ENCODE measurements at regions not wholly inside any gene's neighbourhood (a gene's known extent, or its start where the extent isn't known, plus 50 kb on each side); places are given as distances from the start of the nearest gene placed in this dataset.
A peak's percentile ranks its signal among the peaks of the same experiment; 100 is the strongest.

DNA sequence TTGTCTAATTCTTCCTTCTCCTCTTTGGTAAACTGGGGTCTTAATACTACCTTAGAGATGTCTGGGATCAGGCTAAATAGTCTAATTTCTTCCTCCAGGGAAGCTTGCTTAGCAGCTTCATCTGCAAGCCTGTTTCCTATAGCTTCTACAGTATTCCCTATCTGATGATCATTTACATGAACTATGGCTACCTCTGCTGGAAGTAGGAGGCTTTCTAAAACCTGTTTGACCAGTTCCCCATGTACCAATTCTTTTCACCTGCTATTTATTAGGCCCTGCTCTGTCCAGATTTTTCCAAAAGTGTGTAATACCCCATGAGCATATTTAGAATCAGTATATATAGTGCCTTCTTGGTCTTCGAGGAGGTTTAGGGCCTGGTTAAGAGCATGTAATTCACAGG is 619.8 kb downstream of the HINT1 start:
- Histone ChIP-seq H3K4me1 (ENCODE audit: control insufficient read depth, insufficient read depth, low read length) (no peaks in the 10 kb centered on the region), H3K4me3 (no peak overlapping the region), H3K79me2 (ENCODE audit: control insufficient read depth, insufficient read depth, low read length) (no peaks in the 10 kb centered on the region), H3K9ac (ENCODE audit: control insufficient read depth, insufficient read depth, low read length) (no peak overlapping the region), H2AFZ (ENCODE audit: control insufficient read depth, low read depth, low read length) (no peak overlapping the region), H3K9me3 (replicated peaks; ENCODE audit: control insufficient read depth, insufficient read depth, low read length) (no peaks in the 10 kb centered on the region; the same call in 2 of the 3 replicates), H4K20me1 (ENCODE audit: control insufficient read depth, insufficient read depth) (no peaks in the 10 kb centered on the region), H3K4me2 (ENCODE audit: control insufficient read depth, insufficient read depth) (no peak overlapping the region), H3K36me3 (ENCODE audit: control insufficient read depth in 2 of 2, insufficient read depth in 2 of 2, low read length in 1 of 2) (no peaks in the 10 kb centered on the region), H3K27ac (ENCODE audit: control insufficient read depth, insufficient read depth) (no peak overlapping the region), H3K27me3 (replicated peaks in 1 of 2; ENCODE audit: control insufficient read depth in 2 of 2, insufficient read depth in 2 of 2, low read length in 1 of 2) (no peaks in the 10 kb centered on the region)
- ChIA-PET RAD21 (ENCODE audit: unreplicated experiment) (no interaction called here), CTCF (no interaction called here), POLR2A (no interaction called here), SMC1A (ENCODE audit: uncharacterized antibody, unreplicated experiment) (no interaction called here)
- no peak for ATAC-seq
- TF ChIP-seq, protein P1, sequence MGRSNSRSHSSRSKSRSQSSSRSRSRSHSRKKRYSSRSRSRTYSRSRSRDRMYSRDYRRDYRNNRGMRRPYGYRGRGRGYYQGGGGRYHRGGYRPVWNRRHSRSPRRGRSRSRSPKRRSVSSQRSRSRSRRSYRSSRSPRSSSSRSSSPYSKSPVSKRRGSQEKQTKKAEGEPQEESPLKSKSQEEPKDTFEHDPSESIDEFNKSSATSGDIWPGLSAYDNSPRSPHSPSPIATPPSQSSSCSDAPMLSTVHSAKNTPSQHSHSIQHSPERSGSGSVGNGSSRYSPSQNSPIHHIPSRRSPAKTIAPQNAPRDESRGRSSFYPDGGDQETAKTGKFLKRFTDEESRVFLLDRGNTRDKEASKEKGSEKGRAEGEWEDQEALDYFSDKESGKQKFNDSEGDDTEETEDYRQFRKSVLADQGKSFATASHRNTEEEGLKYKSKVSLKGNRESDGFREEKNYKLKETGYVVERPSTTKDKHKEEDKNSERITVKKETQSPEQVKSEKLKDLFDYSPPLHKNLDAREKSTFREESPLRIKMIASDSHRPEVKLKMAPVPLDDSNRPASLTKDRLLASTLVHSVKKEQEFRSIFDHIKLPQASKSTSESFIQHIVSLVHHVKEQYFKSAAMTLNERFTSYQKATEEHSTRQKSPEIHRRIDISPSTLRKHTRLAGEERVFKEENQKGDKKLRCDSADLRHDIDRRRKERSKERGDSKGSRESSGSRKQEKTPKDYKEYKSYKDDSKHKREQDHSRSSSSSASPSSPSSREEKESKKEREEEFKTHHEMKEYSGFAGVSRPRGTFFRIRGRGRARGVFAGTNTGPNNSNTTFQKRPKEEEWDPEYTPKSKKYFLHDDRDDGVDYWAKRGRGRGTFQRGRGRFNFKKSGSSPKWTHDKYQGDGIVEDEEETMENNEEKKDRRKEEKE (IDR thresholded peaks at IDR 0.05), result no peak
- TF ChIP-seq NRF1 (conservative IDR thresholded peaks at IDR 0.05; ENCODE audit: low read depth, low read length), result no peak
- TF ChIP-seq FOXM1 (IDR thresholded peaks at IDR 0.05; ENCODE audit: low read depth, low read length), result no peak
- no peak for TF ChIP-seq SP1 (IDR thresholded peaks at IDR 0.05; ENCODE audit: low read depth, low read length)
- peak; percentile 41 for FAIRE-seq
- no peak for DNase-seq (ENCODE audit: low read depth, low spot score)
- intact Hi-C loops (cut with micrococcal nuclease; ENCODE audit: unreplicated experiment), result no loop called here
- WGBS (ENCODE audit: insufficient coverage, insufficient replicate concordance, low lambda C conversion rate, missing lambda C conversion rate), result 0% methylated on average over 1 of the region's 1 CpG
- in situ Hi-C loops (cut with MboI), result no loop called here
- BruUV-seq (replicated peaks), result no TSS peak

DNA sequence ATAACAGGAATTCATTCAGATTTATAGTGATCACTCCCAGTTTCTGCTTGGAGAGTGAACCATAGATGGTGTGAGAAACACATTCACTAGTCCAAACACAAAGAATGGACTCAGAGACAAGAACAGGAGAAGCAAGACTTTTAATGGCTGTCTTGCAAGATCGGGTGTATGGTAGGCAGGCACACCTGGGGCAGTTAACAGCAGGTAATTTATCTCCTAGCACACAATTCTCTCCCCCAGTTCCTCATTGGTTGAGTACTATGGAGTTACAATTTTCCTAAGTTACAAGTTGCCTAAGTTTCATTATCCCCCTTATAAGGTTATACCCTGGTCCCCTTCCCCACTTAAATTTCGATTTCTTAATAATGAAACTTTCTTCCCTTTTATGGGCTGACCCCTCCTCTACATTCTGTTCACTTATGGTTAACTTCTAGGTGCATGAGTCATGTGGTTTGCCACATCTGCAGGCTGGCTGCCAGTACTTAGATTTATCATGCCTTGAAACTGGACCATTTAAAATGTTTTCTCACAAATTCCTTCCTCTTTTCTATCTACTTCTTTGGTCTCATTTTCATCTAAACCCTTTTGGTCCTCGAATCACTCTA is 623.3 kb downstream of the HINT1 start:
- ChIA-PET SMC1A (ENCODE audit: uncharacterized antibody, unreplicated experiment) (no interaction called here), CTCF (no interaction called here), POLR2A (no interaction called here), RAD21 (ENCODE audit: unreplicated experiment) (no interaction called here)
- Histone ChIP-seq H3K36me3 (ENCODE audit: control insufficient read depth in 2 of 2, insufficient read depth in 2 of 2, low read length in 1 of 2) (no peaks in the 10 kb centered on the region), H3K4me2 (ENCODE audit: control insufficient read depth, insufficient read depth) (no peak overlapping the region), H3K27me3 (replicated peaks in 1 of 2; ENCODE audit: control insufficient read depth in 2 of 2, insufficient read depth in 2 of 2, low read length in 1 of 2) (no peaks in the 10 kb centered on the region), H3K4me1 (ENCODE audit: control insufficient read depth, insufficient read depth, low read length) (no peaks in the 10 kb centered on the region), H3K4me3 (no peak overlapping the region), H3K79me2 (ENCODE audit: control insufficient read depth, insufficient read depth, low read length) (no peaks in the 10 kb centered on the region), H4K20me1 (ENCODE audit: control insufficient read depth, insufficient read depth) (no peaks in the 10 kb centered on the region), H3K27ac (ENCODE audit: control insufficient read depth, insufficient read depth) (no peak overlapping the region), H3K9ac (ENCODE audit: control insufficient read depth, insufficient read depth, low read length) (no peak overlapping the region), H3K9me3 (replicated peaks; ENCODE audit: control insufficient read depth, insufficient read depth, low read length) (no peaks in the 10 kb centered on the region; the same call in 2 of the 3 replicates), H2AFZ (ENCODE audit: control insufficient read depth, low read depth, low read length) (no peak overlapping the region)
- in situ Hi-C loops (cut with MboI) (no loop called here), intact Hi-C loops (cut with micrococcal nuclease; ENCODE audit: unreplicated experiment) (no loop called here)
- DNase-seq (ENCODE audit: low read depth, low spot score) (peak; percentile 9), FAIRE-seq (no peak), ATAC-seq (peak; percentile 91)
- WGBS (ENCODE audit: insufficient coverage, insufficient replicate concordance, low lambda C conversion rate, missing lambda C conversion rate), result 0% methylated on average over 3 of the region's 3 CpGs
- BruUV-seq (replicated peaks), result no TSS peak
- TF ChIP-seq, protein P2, sequence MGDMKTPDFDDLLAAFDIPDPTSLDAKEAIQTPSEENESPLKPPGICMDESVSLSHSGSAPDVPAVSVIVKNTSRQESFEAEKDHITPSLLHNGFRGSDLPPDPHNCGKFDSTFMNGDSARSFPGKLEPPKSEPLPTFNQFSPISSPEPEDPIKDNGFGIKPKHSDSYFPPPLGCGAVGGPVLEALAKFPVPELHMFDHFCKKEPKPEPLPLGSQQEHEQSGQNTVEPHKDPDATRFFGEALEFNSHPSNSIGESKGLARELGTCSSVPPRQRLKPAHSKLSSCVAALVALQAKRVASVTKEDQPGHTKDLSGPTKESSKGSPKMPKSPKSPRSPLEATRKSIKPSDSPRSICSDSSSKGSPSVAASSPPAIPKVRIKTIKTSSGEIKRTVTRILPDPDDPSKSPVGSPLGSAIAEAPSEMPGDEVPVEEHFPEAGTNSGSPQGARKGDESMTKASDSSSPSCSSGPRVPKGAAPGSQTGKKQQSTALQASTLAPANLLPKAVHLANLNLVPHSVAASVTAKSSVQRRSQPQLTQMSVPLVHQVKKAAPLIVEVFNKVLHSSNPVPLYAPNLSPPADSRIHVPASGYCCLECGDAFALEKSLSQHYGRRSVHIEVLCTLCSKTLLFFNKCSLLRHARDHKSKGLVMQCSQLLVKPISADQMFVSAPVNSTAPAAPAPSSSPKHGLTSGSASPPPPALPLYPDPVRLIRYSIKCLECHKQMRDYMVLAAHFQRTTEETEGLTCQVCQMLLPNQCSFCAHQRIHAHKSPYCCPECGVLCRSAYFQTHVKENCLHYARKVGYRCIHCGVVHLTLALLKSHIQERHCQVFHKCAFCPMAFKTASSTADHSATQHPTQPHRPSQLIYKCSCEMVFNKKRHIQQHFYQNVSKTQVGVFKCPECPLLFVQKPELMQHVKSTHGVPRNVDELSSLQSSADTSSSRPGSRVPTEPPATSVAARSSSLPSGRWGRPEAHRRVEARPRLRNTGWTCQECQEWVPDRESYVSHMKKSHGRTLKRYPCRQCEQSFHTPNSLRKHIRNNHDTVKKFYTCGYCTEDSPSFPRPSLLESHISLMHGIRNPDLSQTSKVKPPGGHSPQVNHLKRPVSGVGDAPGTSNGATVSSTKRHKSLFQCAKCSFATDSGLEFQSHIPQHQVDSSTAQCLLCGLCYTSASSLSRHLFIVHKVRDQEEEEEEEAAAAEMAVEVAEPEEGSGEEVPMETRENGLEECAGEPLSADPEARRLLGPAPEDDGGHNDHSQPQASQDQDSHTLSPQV (IDR thresholded peaks at IDR 0.05), result no peak
- TF ChIP-seq, protein P3, sequence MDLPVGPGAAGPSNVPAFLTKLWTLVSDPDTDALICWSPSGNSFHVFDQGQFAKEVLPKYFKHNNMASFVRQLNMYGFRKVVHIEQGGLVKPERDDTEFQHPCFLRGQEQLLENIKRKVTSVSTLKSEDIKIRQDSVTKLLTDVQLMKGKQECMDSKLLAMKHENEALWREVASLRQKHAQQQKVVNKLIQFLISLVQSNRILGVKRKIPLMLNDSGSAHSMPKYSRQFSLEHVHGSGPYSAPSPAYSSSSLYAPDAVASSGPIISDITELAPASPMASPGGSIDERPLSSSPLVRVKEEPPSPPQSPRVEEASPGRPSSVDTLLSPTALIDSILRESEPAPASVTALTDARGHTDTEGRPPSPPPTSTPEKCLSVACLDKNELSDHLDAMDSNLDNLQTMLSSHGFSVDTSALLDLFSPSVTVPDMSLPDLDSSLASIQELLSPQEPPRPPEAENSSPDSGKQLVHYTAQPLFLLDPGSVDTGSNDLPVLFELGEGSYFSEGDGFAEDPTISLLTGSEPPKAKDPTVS (IDR thresholded peaks at IDR 0.05; ENCODE audit: low read depth, low read length), result no peak
- TF ChIP-seq MYB (IDR thresholded peaks at IDR 0.05; ENCODE audit: borderline replicate concordance, low read depth, low read length) (no peak), MEF2A (IDR thresholded peaks at IDR 0.05; ENCODE audit: insufficient read depth, low read depth, low read length) (no peak)
